ENCODE measurements at regions not wholly inside any gene's neighbourhood (a gene's known extent, or its start where the extent isn't known, plus 50 kb on each side); places are given as distances from the start of the nearest gene placed in this dataset.
"Not testable (repeated sequence)": the region's sequence is repeated elsewhere in the genome, so short reads cannot be mapped to it uniquely, and the experiment has no call there.

- no peak for DNase-seq
Measured at GRCh38 chr7:91408388-91409154, 144.3 kb downstream of the FZD1 start.

- no peak for DNase-seq
Measured at GRCh38 chr7:91411060-91411459, 146.8 kb downstream of the FZD1 start.

- DNase-seq, result no peak
Measured at GRCh38 chr7:91412298-91412697, 148.1 kb downstream of the FZD1 start.

DNA sequence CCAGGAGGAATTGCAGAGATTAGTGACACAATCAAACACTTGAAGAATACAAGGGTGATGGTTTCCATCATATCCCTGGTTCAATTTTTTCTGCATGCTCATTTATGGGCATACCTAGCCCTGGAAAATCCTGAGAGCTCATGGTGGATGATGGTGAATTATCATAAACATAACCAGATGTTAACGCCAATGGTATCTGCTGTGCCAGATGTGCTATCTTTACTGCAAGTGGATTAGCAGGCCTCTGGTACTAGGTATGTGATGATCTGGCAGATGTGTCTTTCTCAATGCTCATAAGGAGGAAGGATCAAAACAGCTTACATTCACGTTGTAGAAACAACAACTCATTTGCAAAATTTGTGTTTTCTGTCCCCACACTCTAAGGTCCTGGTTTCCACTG is 150.5 kb downstream of the FZD1 start:
- DNase-seq, result no peak

GRCh38 chr7:91416155-91416865 is 152.1 kb downstream of the FZD1 start:
- no peak for DNase-seq

DNA sequence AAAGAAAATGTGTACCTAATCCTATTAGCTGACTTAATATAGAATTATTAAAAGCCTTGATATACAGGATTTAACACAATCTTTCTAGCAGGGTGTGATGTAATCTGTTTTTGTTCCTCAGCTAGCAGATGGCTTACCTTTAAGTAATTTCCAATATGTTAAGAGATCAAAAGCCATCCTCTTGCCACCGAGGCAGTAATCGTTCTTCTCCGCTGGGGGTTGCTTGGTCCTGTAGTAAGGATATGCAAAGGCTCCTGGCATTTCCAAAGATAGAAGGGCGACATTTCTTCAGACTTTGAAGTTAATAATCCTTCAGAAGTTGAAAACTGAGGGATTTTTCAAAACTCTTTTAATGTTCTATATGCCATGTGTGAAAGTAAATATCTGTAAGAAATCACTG is 156.4 kb downstream of the FZD1 start:
- no peak for DNase-seq

DNA sequence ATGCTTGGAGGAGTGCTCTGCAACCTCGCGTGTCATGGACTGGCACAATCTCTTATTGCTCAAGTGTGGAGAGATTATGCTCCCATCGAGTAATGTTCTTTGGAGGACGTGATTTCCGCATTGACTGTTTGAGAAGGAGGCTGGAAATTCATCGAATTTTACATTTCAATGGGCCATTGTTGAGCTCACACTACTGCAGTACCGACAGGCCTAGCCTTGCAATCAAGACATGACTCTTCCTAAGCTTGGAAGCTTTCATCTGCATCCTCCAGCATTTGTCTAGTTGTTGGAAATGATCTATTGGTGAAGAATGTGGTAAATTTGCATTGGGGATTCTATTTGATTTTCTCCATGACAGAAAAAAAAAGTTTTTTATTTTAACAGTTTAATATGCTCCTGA is 156.8 kb downstream of the FZD1 start:
- DNase-seq, result no peak

GRCh38 chr7:91424371-91424770 is 160.1 kb downstream of the FZD1 start:
- no peak for DNase-seq

GRCh38 chr7:91425149-91425548 is 160.9 kb downstream of the FZD1 start:
- no peak for DNase-seq

GRCh38 chr7:91427051-91427450 is 162.8 kb downstream of the FZD1 start:
- DNase-seq, result no peak

DNA sequence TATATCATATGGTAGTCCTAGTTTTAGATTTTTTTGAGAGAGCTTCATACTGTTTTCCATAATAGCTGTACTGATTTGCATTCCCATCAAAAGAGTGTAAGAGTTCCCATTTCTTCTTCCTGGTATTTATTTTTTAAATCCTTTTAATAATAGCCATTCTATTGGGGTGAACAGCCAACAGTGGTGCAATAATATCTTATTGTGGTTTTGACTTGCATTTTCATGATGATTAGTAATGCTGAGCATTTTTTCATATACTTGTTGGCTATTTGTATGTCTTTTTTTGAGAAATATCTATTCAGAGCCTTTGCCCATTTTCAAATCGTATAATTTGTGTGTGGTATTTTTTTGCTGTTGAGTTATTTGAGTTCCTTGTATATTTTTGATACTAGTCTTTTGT is 167.4 kb downstream of the FZD1 start:
- no peak for DNase-seq

GRCh38 chr7:91434836-91435235 is 170.6 kb downstream of the FZD1 start:
- DNase-seq, result no peak

DNA sequence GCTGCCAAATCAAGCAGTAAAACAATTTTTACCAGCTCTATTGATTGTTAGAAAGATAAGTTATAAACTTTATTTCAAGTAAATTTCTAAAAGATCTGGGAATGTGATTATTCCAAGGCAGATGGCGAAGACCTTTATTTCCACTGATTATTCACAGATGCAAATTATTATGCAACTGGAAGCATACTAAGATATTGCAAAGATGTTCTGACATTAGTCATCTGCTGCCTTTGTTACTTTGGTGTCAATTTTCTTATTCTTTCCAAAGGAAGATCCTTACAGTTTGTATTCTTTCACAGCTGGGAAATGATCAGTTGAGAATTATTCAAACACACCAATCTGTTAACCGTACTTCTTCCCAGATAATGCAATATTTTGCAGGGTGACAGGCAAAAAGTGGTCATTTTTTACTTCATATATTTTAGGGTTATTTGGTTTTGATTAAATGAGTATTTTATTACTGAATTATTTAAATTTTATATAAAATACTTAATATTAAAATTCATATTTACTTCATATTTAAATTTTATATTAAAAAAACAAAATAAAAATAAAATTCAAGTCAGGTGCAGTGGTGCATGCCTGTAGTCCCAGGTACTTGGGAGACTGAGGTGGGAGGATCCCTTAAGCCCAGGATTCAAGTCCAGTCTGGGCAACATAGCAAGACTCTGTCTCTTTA is 171.3 kb downstream of the FZD1 start:
- no peak for DNase-seq

GRCh38 chr7:91436655-91437054 is 172.4 kb downstream of the FZD1 start:
- peak; percentile 87 for DNase-seq

DNA sequence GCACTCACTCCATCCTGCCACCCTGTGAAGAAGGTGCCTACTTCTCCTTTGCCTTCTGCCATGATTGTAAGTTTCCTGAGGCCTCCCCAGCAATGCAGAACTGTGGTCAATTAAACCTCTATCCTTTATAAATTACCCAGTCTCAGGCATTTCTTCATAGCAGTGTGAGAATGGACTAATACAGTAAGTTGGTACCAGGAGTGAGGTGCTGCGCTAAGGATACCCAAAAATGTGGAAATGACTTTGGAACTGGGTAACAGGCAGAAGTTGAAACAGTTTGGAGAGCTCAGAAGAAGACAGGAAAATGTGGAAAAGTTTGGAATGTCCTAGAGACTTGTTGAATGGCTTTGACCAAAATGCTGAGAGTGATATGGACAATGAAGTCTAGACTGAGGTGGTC is 176.0 kb downstream of the FZD1 start:
- DNase-seq, result not testable (repeated sequence)

DNA sequence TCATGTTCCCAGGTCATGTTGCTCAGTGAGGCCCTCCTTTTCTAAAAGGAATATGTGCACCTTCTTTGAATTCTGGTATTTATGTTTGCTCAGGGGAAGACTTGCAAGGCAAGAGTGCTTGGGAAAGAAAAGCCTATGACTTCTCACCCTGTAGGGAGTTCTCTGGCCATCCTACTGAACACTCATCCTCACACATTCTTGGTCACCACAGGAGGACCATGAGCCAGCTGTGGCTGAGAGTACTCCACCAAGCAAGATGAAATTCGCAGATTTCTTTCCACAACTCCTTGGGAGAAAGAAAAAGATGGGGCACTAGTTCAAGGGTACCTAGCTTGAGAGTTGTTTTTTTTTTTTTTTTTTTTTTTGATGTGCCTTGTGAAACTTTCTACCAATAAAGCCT is 179.6 kb downstream of the FZD1 start:
- no peak for DNase-seq

DNA sequence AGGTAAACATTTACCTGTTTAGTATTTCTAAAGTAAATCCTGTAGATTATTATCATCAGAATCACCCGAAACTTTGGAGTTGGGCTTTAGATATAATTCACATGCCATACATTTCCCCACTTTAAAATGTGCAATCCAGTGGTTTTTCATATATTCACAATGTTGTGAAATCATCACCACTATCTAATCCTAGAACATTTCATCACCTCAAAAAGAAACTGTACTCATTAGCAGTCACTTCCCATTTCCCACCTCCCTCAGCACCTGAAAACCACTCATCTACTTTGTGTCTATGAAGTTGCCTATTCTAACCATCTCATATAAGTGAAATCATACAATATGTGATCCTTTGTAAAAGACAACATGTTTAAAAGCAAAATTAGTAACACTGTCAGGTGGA is 182.6 kb downstream of the FZD1 start:
- DNase-seq, result no peak

- no peak for DNase-seq
Measured at GRCh38 chr7:91455411-91455810, 191.2 kb downstream of the FZD1 start.

GRCh38 chr7:91457208-91457607 is 193.0 kb downstream of the FZD1 start:
- no peak for DNase-seq

- DNase-seq, result no peak
Measured at GRCh38 chr7:91459539-91459938, 195.3 kb downstream of the FZD1 start.

- DNase-seq, result no peak
Measured at GRCh38 chr7:91462316-91462715, 198.1 kb downstream of the FZD1 start.

- no peak for DNase-seq
Measured at GRCh38 chr7:91463330-91463729, 199.1 kb downstream of the FZD1 start.

GRCh38 chr7:91465595-91466061 is 201.4 kb downstream of the FZD1 start:
- no peak for DNase-seq

DNA sequence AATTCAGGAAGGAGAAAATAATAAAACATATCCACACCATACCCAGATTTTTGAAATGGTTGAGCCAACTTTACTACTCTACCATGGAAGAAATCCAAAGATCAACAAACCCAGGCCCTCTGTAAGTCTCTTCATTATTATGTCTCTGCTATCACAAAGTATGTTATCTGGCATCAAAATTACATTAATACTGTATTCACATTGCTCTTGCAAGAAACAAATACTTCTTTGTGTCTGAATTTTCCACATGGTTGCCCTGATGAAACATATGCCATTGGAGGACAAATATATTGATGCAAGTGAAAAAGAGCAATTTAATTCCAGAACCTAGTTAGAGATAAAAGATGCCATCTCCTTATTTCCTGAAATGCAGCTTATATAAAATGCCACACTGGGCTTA is 204.0 kb downstream of the FZD1 start:
- DNase-seq, result no peak
